ENCODE measurements at regions not wholly inside any gene's neighbourhood (a gene's known extent, or its start where the extent isn't known, plus 50 kb on each side); places are given as distances from the start of the nearest gene placed in this dataset.
A peak's percentile ranks its signal among the peaks of the same experiment; 100 is the strongest.

DNA sequence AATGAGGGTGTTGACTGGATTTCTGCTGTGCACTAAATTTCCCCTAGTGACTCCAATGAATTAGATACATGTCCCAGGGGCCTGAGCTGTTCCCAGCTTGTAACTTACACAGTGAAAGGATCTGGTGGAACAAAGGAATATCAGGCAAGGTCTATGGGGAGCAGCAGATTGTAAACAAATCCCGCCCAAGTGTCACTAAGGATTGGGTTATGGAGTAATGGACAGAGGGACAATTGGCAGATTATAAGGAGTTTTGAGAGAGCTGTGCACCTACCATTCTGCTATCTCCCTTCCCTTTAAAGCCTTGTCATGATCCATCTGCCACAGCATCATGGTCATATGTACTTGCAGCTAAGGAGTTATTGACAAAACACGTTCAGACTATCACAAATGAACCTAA is 183.0 kb downstream of the RAB11FIP2 start:
- H3K4me1 ChIP-seq (ENCODE audit: insufficient read depth, low read length, poor library complexity, severe bottlenecking): no peaks in the 10 kb centered on the region
- no peaks in the 10 kb centered on the region for H3K36me3 ChIP-seq (ENCODE audit: insufficient read depth, low read length, poor library complexity, severe bottlenecking)
- peaks cover 35% of the 10 kb centered on the region for H3K27me3 ChIP-seq (replicated peaks; ENCODE audit: insufficient read depth, low read depth, low read length, poor library complexity)
- no peak for TF ChIP-seq EZH2 (IDR thresholded peaks at IDR 0.05; ENCODE audit: borderline replicate concordance, low read depth, low read length, poor library complexity, severe bottlenecking)
- TF ChIP-seq, protein P1, sequence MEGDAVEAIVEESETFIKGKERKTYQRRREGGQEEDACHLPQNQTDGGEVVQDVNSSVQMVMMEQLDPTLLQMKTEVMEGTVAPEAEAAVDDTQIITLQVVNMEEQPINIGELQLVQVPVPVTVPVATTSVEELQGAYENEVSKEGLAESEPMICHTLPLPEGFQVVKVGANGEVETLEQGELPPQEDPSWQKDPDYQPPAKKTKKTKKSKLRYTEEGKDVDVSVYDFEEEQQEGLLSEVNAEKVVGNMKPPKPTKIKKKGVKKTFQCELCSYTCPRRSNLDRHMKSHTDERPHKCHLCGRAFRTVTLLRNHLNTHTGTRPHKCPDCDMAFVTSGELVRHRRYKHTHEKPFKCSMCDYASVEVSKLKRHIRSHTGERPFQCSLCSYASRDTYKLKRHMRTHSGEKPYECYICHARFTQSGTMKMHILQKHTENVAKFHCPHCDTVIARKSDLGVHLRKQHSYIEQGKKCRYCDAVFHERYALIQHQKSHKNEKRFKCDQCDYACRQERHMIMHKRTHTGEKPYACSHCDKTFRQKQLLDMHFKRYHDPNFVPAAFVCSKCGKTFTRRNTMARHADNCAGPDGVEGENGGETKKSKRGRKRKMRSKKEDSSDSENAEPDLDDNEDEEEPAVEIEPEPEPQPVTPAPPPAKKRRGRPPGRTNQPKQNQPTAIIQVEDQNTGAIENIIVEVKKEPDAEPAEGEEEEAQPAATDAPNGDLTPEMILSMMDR (conservative IDR thresholded peaks at IDR 0.05; ENCODE audit: low read depth, low read length): no peak
- no peaks in the 10 kb centered on the region for H3K9me3 ChIP-seq (ENCODE audit: low read depth, low read length, poor library complexity, severe bottlenecking)
- H3K27ac ChIP-seq (ENCODE audit: low read depth, low read length, poor library complexity, severe bottlenecking): no peak overlapping the region
- ChIA-PET POLR2A (ENCODE audit: low non-redundant PET) (no interaction called here), CTCF (no interaction called here)
- H3K4me3 ChIP-seq (ENCODE audit: low read depth, low read length, poor library complexity, severe bottlenecking): no peak overlapping the region
- no TSS peak for BruUV-seq (replicated peaks)
- intact Hi-C loops (cut with micrococcal nuclease; ENCODE audit: unreplicated experiment): loop anchor here (10.0 kb wide), 1 partner anchor 381 kb away; no protein-coding TSS in a partner anchor
- DNase-seq (ENCODE audit: low spot score): no peak

DNA sequence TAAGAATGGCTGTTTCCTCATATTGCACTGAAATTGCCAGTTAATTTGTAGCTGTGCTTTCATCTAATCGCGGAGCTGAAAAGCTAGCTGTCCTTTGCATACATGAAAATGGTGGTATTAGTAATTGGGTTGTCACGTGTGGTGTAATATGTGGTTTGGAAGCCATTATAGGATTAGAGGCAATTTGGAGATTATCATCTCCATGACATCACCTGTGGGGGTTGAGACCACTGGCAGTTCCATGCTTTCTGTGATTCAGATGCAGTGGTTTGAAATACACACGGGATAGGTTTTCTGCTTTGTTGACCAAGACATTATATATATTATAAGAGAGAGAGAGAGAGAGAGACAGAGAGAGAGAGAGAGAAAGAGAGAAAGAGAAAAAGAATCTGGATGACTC is 180.8 kb downstream of the RAB11FIP2 start:
- Histone ChIP-seq H3K9me3 (ENCODE audit: low read depth, low read length, poor library complexity, severe bottlenecking) (no peaks in the 10 kb centered on the region), H3K36me3 (ENCODE audit: insufficient read depth, low read length, poor library complexity, severe bottlenecking) (no peaks in the 10 kb centered on the region), H3K4me3 (ENCODE audit: low read depth, low read length, poor library complexity, severe bottlenecking) (no peak overlapping the region), H3K27ac (ENCODE audit: low read depth, low read length, poor library complexity, severe bottlenecking) (no peak overlapping the region), H3K27me3 (replicated peaks; ENCODE audit: insufficient read depth, low read depth, low read length, poor library complexity) (peaks cover 33% of the 10 kb centered on the region), H3K4me1 (ENCODE audit: insufficient read depth, low read length, poor library complexity, severe bottlenecking) (no peaks in the 10 kb centered on the region)
- TF ChIP-seq EZH2 (IDR thresholded peaks at IDR 0.05; ENCODE audit: borderline replicate concordance, low read depth, low read length, poor library complexity, severe bottlenecking): no peak
- TF ChIP-seq, protein P1 (conservative IDR thresholded peaks at IDR 0.05; ENCODE audit: low read depth, low read length): no peak
- POLR2A ChIA-PET (ENCODE audit: low non-redundant PET): no interaction called here
- intact Hi-C loops (cut with micrococcal nuclease; ENCODE audit: unreplicated experiment): loop anchor here (10.0 kb wide), 1 partner anchor 379 kb away; no protein-coding TSS in a partner anchor
- DNase-seq (ENCODE audit: low spot score): peak; percentile 35
- CTCF ChIA-PET: no interaction called here
- BruUV-seq (replicated peaks): no TSS peak

DNA sequence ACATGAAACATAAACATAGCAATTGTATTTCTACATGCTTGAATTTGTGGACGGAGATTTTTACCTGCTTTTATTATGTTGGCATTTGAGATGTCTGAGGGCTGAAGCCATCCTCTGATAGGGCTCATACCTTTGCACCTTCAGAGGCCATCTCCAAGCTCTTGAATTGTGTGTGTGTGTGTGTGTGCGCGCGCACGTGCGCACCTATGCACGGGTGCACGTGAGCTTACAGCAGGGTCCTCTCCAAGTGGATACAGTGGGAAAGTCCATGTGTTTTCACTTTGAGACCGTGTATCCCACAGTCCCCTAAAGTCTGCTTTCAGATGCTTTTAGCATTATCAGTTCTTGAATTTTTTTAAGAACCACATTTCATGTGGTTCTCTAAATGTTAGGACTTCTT is 178.6 kb downstream of the RAB11FIP2 start:
- Histone ChIP-seq H3K4me3 (ENCODE audit: low read depth, low read length, poor library complexity, severe bottlenecking) (no peak overlapping the region), H3K27ac (ENCODE audit: low read depth, low read length, poor library complexity, severe bottlenecking) (no peak overlapping the region), H3K9me3 (ENCODE audit: low read depth, low read length, poor library complexity, severe bottlenecking) (no peaks in the 10 kb centered on the region), H3K4me1 (ENCODE audit: insufficient read depth, low read length, poor library complexity, severe bottlenecking) (no peaks in the 10 kb centered on the region), H3K27me3 (replicated peaks; ENCODE audit: insufficient read depth, low read depth, low read length, poor library complexity) (peaks cover 23% of the 10 kb centered on the region), H3K36me3 (ENCODE audit: insufficient read depth, low read length, poor library complexity, severe bottlenecking) (no peaks in the 10 kb centered on the region)
- TF ChIP-seq EZH2 (IDR thresholded peaks at IDR 0.05; ENCODE audit: borderline replicate concordance, low read depth, low read length, poor library complexity, severe bottlenecking): no peak
- TF ChIP-seq, protein P1 (conservative IDR thresholded peaks at IDR 0.05; ENCODE audit: low read depth, low read length): no peak
- ChIA-PET POLR2A (ENCODE audit: low non-redundant PET) (no interaction called here), CTCF (no interaction called here)
- BruUV-seq (replicated peaks): no TSS peak
- intact Hi-C loops (cut with micrococcal nuclease; ENCODE audit: unreplicated experiment): loop anchor here (10.0 kb wide), 1 partner anchor 377 kb away; no protein-coding TSS in a partner anchor
- DNase-seq (ENCODE audit: low spot score): no peak

Data from A673 (cell line).